ENCODE measurements at regions not wholly inside any gene's neighbourhood (a gene's known extent, or its start where the extent isn't known, plus 50 kb on each side); places are given as distances from the start of the nearest gene placed in this dataset.

GRCh38 chr10:3236644-3237404 lies 64.2 kb upstream of the PITRM1 start:
- H3K9me3 Mint-ChIP-seq: no peaks in the 10 kb centered on the region
- H3K27me3 Mint-ChIP-seq: peaks cover 28% of the 10 kb centered on the region
- no peaks in the 10 kb centered on the region for H3K36me3 Mint-ChIP-seq
- H3K27ac Mint-ChIP-seq: no peak overlapping the region
- H3K4me3 Mint-ChIP-seq: no peak overlapping the region
- H3K4me1 Mint-ChIP-seq: peaks cover 0 to 4% (median 3%) of the 10 kb centered on the region in 3 donors

GRCh38 chr10:3235996-3236510 lies 63.5 kb upstream of the PITRM1 start:
- H3K9me3 Mint-ChIP-seq: no peaks in the 10 kb centered on the region
- no peaks in the 10 kb centered on the region for H3K36me3 Mint-ChIP-seq
- no peak overlapping the region for H3K4me3 Mint-ChIP-seq
- no peak overlapping the region for H3K27ac Mint-ChIP-seq
- peaks cover 22% of the 10 kb centered on the region for H3K27me3 Mint-ChIP-seq
- H3K4me1 Mint-ChIP-seq: peaks cover 0 to 4% (median 3%) of the 10 kb centered on the region in 3 donors

- H3K27me3 Mint-ChIP-seq: peaks cover 19% of the 10 kb centered on the region
- no peaks in the 10 kb centered on the region for H3K9me3 Mint-ChIP-seq
- peak overlapping the region in 1 of 3 donors; percentile 64 for H3K27ac Mint-ChIP-seq
- peaks cover 0 to 4% (median 3%) of the 10 kb centered on the region in 3 donors for H3K4me1 Mint-ChIP-seq
- H3K4me3 Mint-ChIP-seq: no peak overlapping the region
- H3K36me3 Mint-ChIP-seq: no peaks in the 10 kb centered on the region
Observed at GRCh38 chr10:3235395-3235794, 62.8 kb upstream of the PITRM1 start.

- H3K27me3 Mint-ChIP-seq: peaks cover 20% of the 10 kb centered on the region
Observed at GRCh38 chr10:3233486-3233990, 61.0 kb upstream of the PITRM1 start.

GRCh38 chr10:3231951-3232730 lies 59.6 kb upstream of the PITRM1 start:
- no peaks in the 10 kb centered on the region for H3K9me3 Mint-ChIP-seq
- H3K4me3 Mint-ChIP-seq: no peak overlapping the region
- H3K27me3 Mint-ChIP-seq: peaks cover 29% of the 10 kb centered on the region
- H3K4me1 Mint-ChIP-seq: peaks cover 0 to 3% (median 0%) of the 10 kb centered on the region in 3 donors
- H3K36me3 Mint-ChIP-seq: no peaks in the 10 kb centered on the region
- no peak overlapping the region for H3K27ac Mint-ChIP-seq

More at GRCh38 chr10:3233486-3233990, 61.0 kb upstream of the PITRM1 start:
- no peak overlapping the region for H3K4me3 Mint-ChIP-seq
- H3K36me3 Mint-ChIP-seq: no peaks in the 10 kb centered on the region
- H3K4me1 Mint-ChIP-seq: no peaks in the 10 kb centered on the region
- H3K27ac Mint-ChIP-seq: no peak overlapping the region
- H3K9me3 Mint-ChIP-seq: no peaks in the 10 kb centered on the region

GRCh38 chr10:3229815-3230214 lies 57.2 kb upstream of the PITRM1 start:
- Mint-ChIP-seq H3K36me3 (no peaks in the 10 kb centered on the region), H3K4me1 (peaks cover 0 to 3% (median 0%) of the 10 kb centered on the region in 3 donors), H3K9me3 (no peaks in the 10 kb centered on the region), H3K27ac (no peak overlapping the region), H3K4me3 (no peak overlapping the region), H3K27me3 (peaks cover 36% of the 10 kb centered on the region)

- Mint-ChIP-seq H3K4me1 (peaks cover 0 to 3% (median 0%) of the 10 kb centered on the region in 3 donors), H3K4me3 (no peak overlapping the region)
Observed at GRCh38 chr10:3228629-3228945, 56.0 kb upstream of the PITRM1 start.

GRCh38 chr10:3226960-3227744 lies 54.6 kb upstream of the PITRM1 start:
- Mint-ChIP-seq H3K27me3 (peaks cover 26% of the 10 kb centered on the region), H3K27ac (no peak overlapping the region), H3K4me1 (peaks cover 0 to 3% (median 0%) of the 10 kb centered on the region in 3 donors), H3K36me3 (no peaks in the 10 kb centered on the region), H3K9me3 (no peaks in the 10 kb centered on the region), H3K4me3 (no peak overlapping the region)

More at GRCh38 chr10:3228629-3228945, 56.0 kb upstream of the PITRM1 start:
- H3K27ac Mint-ChIP-seq: no peak overlapping the region
- no peaks in the 10 kb centered on the region for H3K36me3 Mint-ChIP-seq
- peaks cover 35% of the 10 kb centered on the region for H3K27me3 Mint-ChIP-seq
- no peaks in the 10 kb centered on the region for H3K9me3 Mint-ChIP-seq

- H3K4me1 Mint-ChIP-seq: peaks cover 0 to 3% (median 0%) of the 10 kb centered on the region in 3 donors
- H3K4me3 Mint-ChIP-seq: no peak overlapping the region
- peaks cover 0 to 1% (median 0%) of the 10 kb centered on the region in 3 donors for H3K9me3 Mint-ChIP-seq
- no peaks in the 10 kb centered on the region for H3K36me3 Mint-ChIP-seq
- H3K27me3 Mint-ChIP-seq: peaks cover 27% of the 10 kb centered on the region
- H3K27ac Mint-ChIP-seq: no peak overlapping the region
Observed at GRCh38 chr10:3225561-3225960, 53.0 kb upstream of the PITRM1 start.

- no peaks in the 10 kb centered on the region for H3K36me3 Mint-ChIP-seq
- H3K27ac Mint-ChIP-seq: no peak overlapping the region
- no peak overlapping the region for H3K4me3 Mint-ChIP-seq
- H3K27me3 Mint-ChIP-seq: peaks cover 27% of the 10 kb centered on the region
- peaks cover 0 to 3% (median 0%) of the 10 kb centered on the region in 3 donors for H3K4me1 Mint-ChIP-seq
- H3K9me3 Mint-ChIP-seq: peaks cover 0 to 3% (median 0%) of the 10 kb centered on the region in 3 donors
Observed at GRCh38 chr10:3224241-3224640, 51.7 kb upstream of the PITRM1 start.

- Mint-ChIP-seq H3K4me3 (no peak overlapping the region), H3K9me3 (peaks cover 0 to 10% (median 0%) of the 10 kb centered on the region in 3 donors)
Observed at GRCh38 chr10:3222626-3223025, 50.0 kb upstream of the PITRM1 start.

More at GRCh38 chr10:3222626-3223025, 50.0 kb upstream of the PITRM1 start:
- H3K27ac Mint-ChIP-seq: no peak overlapping the region
- no peaks in the 10 kb centered on the region for H3K36me3 Mint-ChIP-seq
- H3K4me1 Mint-ChIP-seq: no peaks in the 10 kb centered on the region
- peaks cover 12% of the 10 kb centered on the region for H3K27me3 Mint-ChIP-seq
